Calu3 (cell line): ENCODE measurements at regions not wholly inside any gene's neighbourhood (a gene's known extent, or its start where the extent isn't known, plus 50 kb on each side); places are given as distances from the start of the nearest gene placed in this dataset.

Experiments used
- BruUV-seq: library from RNA; stranded (reverse); fragments of 400-500 nt; replicated peaks from 2 replicates; lab custom pipeline; 2021; lab: Mats Ljungman, UMichigan
- CTCF ChIA-PET: fragments of 300-600 bp; sonication (Branson Sonifier 250); formaldehyde crosslinking; loops from one replicate; lab custom pipeline; 2022; ENCODE audit warnings: antibody characterized with exemption; lab: Charles Lee
- DNase-seq: peaks from one replicate; pipeline ENCODE4 v3.0.0; 2022
- H3K27ac Mint-ChIP-seq: one replicate; pipeline ENCODE4 v1.8.0; 2022; ENCODE audit warnings: mixed read lengths; ENCODE audit not compliant: unreplicated experiment
- H3K27me3 Mint-ChIP-seq: one replicate; pipeline ENCODE4 v1.8.0; 2022; ENCODE audit warnings: mixed read lengths; ENCODE audit not compliant: unreplicated experiment
- H3K36me3 Mint-ChIP-seq: one replicate; pipeline ENCODE4 v1.8.0; 2022; ENCODE audit warnings: mild to moderate bottlenecking, moderate library complexity, mixed read lengths; ENCODE audit not compliant: insufficient read depth, unreplicated experiment
- H3K4me1 Mint-ChIP-seq: one replicate; pipeline ENCODE4 v1.8.0; 2022; ENCODE audit warnings: mild to moderate bottlenecking, low read depth, mixed read lengths; ENCODE audit not compliant: unreplicated experiment
- H3K4me3 Mint-ChIP-seq: one replicate; pipeline ENCODE4 v1.8.0; 2022; ENCODE audit warnings: mild to moderate bottlenecking, low read depth, moderate library complexity, mixed read lengths; ENCODE audit not compliant: unreplicated experiment
- H3K9me3 Mint-ChIP-seq: one replicate; pipeline ENCODE4 v1.8.0; 2022; ENCODE audit warnings: low read depth, mixed read lengths; ENCODE audit not compliant: unreplicated experiment
- intact Hi-C: fragments of 100-400 bp; cut with micrococcal nuclease; formaldehyde crosslinking; loops from one replicate; pipeline ENCODE4 v1.10.0; 2022; ENCODE audit not compliant: unreplicated experiment
- TF ChIP-seq, protein P1 (sequence below): fragments of 200-600 bp; IDR thresholded peaks from one replicate; pipeline ENCODE4 v1.8.0; 2022; ENCODE audit warnings: antibody characterized with exemption; ENCODE audit not compliant: unreplicated experiment

DNA sequence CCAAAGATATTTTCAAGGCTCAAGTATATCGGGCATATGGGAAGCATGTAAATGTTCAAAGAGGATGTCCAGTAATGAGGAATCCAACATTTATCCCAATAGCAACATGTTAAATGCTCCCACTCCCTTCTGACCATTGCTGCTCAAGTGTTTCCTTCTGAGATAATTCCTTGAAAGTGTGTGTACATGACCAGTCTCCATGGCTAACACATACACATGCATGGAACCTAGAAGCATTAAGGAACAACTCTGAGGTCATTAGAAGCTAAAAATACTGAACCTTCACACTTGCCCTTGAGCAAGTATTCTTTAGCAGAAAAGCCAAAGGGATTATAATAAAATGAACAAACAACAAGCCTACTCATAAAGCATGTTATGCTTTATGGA lies 433.8 kb upstream of the TCF4 start:
- H3K36me3 Mint-ChIP-seq = no peaks in the 10 kb centered on the region
- CTCF ChIA-PET = no interaction called here
- intact Hi-C loops = no loop called here

DNA sequence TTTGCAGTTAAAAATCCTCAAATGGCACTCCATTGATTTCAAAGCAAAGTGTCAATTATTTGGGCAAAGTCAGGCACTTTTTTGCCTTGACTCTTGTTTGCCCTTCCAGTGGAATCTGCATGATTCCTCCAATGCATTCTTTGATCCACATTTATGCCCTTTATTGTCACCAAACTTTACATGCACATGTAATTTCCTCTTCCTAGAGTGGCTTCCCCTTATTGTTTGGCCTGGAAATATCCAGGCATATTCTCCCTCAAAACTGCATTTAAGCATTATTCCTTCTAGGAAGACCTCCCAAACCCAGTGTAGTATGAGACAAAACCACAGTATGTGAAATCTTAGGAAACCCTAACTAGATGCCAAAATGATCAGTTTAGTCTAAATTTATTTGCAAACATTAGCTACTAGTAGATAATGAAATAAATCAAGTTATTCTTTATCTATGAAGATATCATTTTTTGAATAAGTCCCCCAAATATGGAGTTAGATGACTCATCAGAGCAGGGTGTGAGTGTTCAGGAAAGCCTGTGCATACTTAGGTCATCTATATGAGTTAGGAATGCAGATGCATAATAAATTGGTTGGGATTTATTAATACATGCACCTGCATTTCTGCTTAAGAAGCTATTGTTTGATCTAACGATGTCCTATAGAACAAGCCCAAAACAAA lies 433.3 kb upstream of the TCF4 start:
- Mint-ChIP-seq H3K4me1 (no peaks in the 10 kb centered on the region), H3K9me3 (peaks cover 5% of the 10 kb centered on the region), H3K4me3 (no peak overlapping the region), H3K36me3 (no peaks in the 10 kb centered on the region), H3K27ac (no peak overlapping the region), H3K27me3 (no peaks in the 10 kb centered on the region)
- TF ChIP-seq, protein P1, sequence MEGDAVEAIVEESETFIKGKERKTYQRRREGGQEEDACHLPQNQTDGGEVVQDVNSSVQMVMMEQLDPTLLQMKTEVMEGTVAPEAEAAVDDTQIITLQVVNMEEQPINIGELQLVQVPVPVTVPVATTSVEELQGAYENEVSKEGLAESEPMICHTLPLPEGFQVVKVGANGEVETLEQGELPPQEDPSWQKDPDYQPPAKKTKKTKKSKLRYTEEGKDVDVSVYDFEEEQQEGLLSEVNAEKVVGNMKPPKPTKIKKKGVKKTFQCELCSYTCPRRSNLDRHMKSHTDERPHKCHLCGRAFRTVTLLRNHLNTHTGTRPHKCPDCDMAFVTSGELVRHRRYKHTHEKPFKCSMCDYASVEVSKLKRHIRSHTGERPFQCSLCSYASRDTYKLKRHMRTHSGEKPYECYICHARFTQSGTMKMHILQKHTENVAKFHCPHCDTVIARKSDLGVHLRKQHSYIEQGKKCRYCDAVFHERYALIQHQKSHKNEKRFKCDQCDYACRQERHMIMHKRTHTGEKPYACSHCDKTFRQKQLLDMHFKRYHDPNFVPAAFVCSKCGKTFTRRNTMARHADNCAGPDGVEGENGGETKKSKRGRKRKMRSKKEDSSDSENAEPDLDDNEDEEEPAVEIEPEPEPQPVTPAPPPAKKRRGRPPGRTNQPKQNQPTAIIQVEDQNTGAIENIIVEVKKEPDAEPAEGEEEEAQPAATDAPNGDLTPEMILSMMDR = no peak
- CTCF ChIA-PET = no interaction called here
- intact Hi-C loops = no loop called here
- DNase-seq = no peak
- no TSS peak for BruUV-seq

More for the DNA sequence above, 433.8 kb upstream of the TCF4 start:
- H3K4me1 Mint-ChIP-seq = no peaks in the 10 kb centered on the region
- TF ChIP-seq, protein P1 = no peak
- no peak for DNase-seq
- no peak overlapping the region for H3K4me3 Mint-ChIP-seq
- no TSS peak for BruUV-seq
- peaks cover 5% of the 10 kb centered on the region for H3K9me3 Mint-ChIP-seq
- no peaks in the 10 kb centered on the region for H3K27me3 Mint-ChIP-seq
- no peak overlapping the region for H3K27ac Mint-ChIP-seq

DNA sequence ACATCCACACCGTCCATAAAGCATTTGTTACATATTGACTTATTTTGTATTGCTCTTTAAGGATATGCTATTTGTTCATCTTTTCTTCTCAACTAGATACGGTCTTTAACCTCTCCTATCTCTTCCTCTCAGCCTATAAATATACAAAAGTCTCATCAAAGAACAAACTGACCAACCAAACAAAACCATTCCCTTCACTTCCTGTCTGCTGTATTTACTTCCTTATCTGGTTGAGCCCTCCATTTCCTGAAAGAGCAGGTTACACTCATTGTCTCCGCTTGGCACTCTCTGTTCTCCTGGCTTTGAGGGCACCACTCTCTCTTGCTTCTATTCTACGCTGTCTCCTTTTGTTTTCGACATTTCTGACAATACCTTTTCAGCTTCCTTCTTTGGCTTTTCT lies 431.9 kb upstream of the TCF4 start:
- H3K27ac Mint-ChIP-seq = no peak overlapping the region
- CTCF ChIA-PET = no interaction called here
- no peak overlapping the region for H3K4me3 Mint-ChIP-seq
- TF ChIP-seq, protein P1 = no peak
- no peak for DNase-seq
- no peaks in the 10 kb centered on the region for H3K36me3 Mint-ChIP-seq
- BruUV-seq = no TSS peak
- no peaks in the 10 kb centered on the region for H3K4me1 Mint-ChIP-seq
- peaks cover 8% of the 10 kb centered on the region for H3K9me3 Mint-ChIP-seq
- peaks cover 9% of the 10 kb centered on the region for H3K27me3 Mint-ChIP-seq
- intact Hi-C loops = no loop called here

DNA sequence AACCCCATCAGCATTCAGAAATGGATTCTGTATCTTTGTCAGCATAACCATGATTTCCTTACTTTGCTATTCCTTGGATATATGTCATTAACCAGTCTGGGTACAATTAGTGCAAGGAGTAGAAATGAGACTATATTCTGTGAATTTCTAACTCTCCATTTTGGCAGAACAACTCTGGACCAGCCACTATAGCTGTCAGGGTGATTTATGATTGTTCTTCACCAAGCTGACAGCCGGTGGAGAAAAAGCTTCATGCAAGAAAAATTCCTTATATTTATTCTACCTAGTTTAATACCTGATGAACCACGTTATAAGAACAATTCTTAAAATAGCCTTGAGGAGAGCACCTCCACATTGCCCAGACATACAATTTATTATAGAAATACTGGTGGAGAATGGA lies 431.2 kb upstream of the TCF4 start:
- BruUV-seq = no TSS peak
- CTCF ChIA-PET = no interaction called here
- H3K4me3 Mint-ChIP-seq = no peak overlapping the region
- H3K27ac Mint-ChIP-seq = no peak overlapping the region
- no peaks in the 10 kb centered on the region for H3K4me1 Mint-ChIP-seq
- TF ChIP-seq, protein P1 = no peak
- H3K36me3 Mint-ChIP-seq = no peaks in the 10 kb centered on the region
- intact Hi-C loops = no loop called here
- no peak for DNase-seq
- H3K9me3 Mint-ChIP-seq = peaks cover 9% of the 10 kb centered on the region
- peaks cover 16% of the 10 kb centered on the region for H3K27me3 Mint-ChIP-seq
